Renal cortical epithelial cell (primary cell): ENCODE measurements at regions not wholly inside any gene's neighbourhood (a gene's known extent, or its start where the extent isn't known, plus 50 kb on each side); places are given as distances from the start of the nearest gene placed in this dataset.
"Not testable (repeated sequence)": the region's sequence is repeated elsewhere in the genome, so short reads cannot be mapped to it uniquely, and the experiment has no call there.

Source experiments
- DNase-seq: peaks from one replicate; pipeline ENCODE4 v3.0.0-alpha.2; 2011; ENCODE audit warnings: low read depth

GRCh38 chr13:50156561-50157127 is 141.4 kb downstream of the KCNRG start:
- no peak for DNase-seq

GRCh38 chr13:50158385-50159165 is 143.3 kb downstream of the KCNRG start:
- no peak for DNase-seq

- no peak for DNase-seq
Measured at GRCh38 chr13:50159607-50160006, 144.4 kb downstream of the KCNRG start.

GRCh38 chr13:50161052-50161451 is 145.8 kb downstream of the KCNRG start:
- DNase-seq = peak; percentile 41

- peak; percentile 61 for DNase-seq
Measured at GRCh38 chr13:50162001-50162400, 146.8 kb downstream of the KCNRG start.

GRCh38 chr13:50162567-50162966 is 147.3 kb downstream of the KCNRG start:
- DNase-seq = no peak

- no peak for DNase-seq
Measured at GRCh38 chr13:50167224-50167947, 152.1 kb downstream of the KCNRG start.

GRCh38 chr13:50167967-50168366 is 152.7 kb downstream of the KCNRG start:
- no peak for DNase-seq

GRCh38 chr13:50168786-50169185 is 153.5 kb downstream of the KCNRG start:
- no peak for DNase-seq

- no peak for DNase-seq
Measured at GRCh38 chr13:50170447-50171037, 155.3 kb downstream of the KCNRG start.

- no peak for DNase-seq
Measured at GRCh38 chr13:50171590-50172282, 156.5 kb downstream of the KCNRG start.

GRCh38 chr13:50173045-50173444 is 157.8 kb downstream of the KCNRG start:
- not testable (repeated sequence) for DNase-seq

GRCh38 chr13:50174630-50175029 is 159.4 kb downstream of the KCNRG start:
- no peak for DNase-seq

- no peak for DNase-seq
Measured at GRCh38 chr13:50179977-50180376, 164.7 kb downstream of the KCNRG start.

GRCh38 chr13:50185769-50186763 is 170.8 kb downstream of the KCNRG start:
- not testable (repeated sequence) for DNase-seq

GRCh38 chr13:50187352-50188029 is 172.2 kb downstream of the KCNRG start:
- DNase-seq = peak; percentile 79

GRCh38 chr13:50188696-50189095 is 173.5 kb downstream of the KCNRG start:
- no peak for DNase-seq

GRCh38 chr13:50189450-50189849 is 174.2 kb downstream of the KCNRG start:
- no peak for DNase-seq

- DNase-seq = no peak
Measured at GRCh38 chr13:50191004-50191403, 175.8 kb downstream of the KCNRG start.

- no peak for DNase-seq
Measured at GRCh38 chr13:50192272-50192813, 177.1 kb downstream of the KCNRG start.
